Suprapubic skin (tissue), 4 donors: ENCODE measurements at regions not wholly inside any gene's neighbourhood (a gene's known extent, or its start where the extent isn't known, plus 50 kb on each side); places are given as distances from the start of the nearest gene placed in this dataset.

ENCODE experiments used
- DNase-seq, 2 donors: peaks; one replicate each; pipeline ENCODE4 v3.0.0-alpha.2; 2019; ENCODE audit warnings: low spot score in 2 of 2
- H3K27ac ChIP-seq: fragments of 200-600 bp; sonication (generic); one replicate; pipeline ENCODE4 v1.5.1; 2019
- H3K27me3 ChIP-seq: fragments of 200-600 bp; sonication (generic); one replicate; pipeline ENCODE4 v1.5.1; 2019
- H3K36me3 ChIP-seq: fragments of 200-600 bp; sonication (generic); one replicate; pipeline ENCODE4 v1.5.1; 2019
- H3K4me1 ChIP-seq: fragments of 200-600 bp; sonication (generic); one replicate; pipeline ENCODE4 v1.5.1; 2019
- H3K4me3 ChIP-seq: fragments of 200-600 bp; sonication (generic); one replicate; pipeline ENCODE4 v1.5.1; 2019; ENCODE audit warnings: mild to moderate bottlenecking
- H3K9me3 ChIP-seq: fragments of 200-600 bp; sonication (generic); one replicate; pipeline ENCODE4 v1.5.1; 2019
- CTCF ChIP-seq, 2 donors: fragments of 200-600 bp in 1 of 2; fragments of 450-650 bp in 1 of 2; sonication (generic) in 1 of 2; IDR thresholded peaks; one replicate each; pipeline ENCODE4 v1.5.1; 2016 to 2019; ENCODE audit warnings: antibody characterized with exemption in 2 of 2, mild to moderate bottlenecking in 1 of 2, moderate library complexity in 1 of 2
- EP300 ChIP-seq: sonication (generic); formaldehyde crosslinking; IDR thresholded peaks from one replicate; pipeline ENCODE4 v1.6.1; 2017; ENCODE audit warnings: antibody characterized with exemption
- POLR2A ChIP-seq, 2 donors: fragments of 450-650 bp; IDR thresholded peaks; one replicate each; pipeline ENCODE4 v1.6.1; 2017; ENCODE audit warnings: antibody characterized with exemption in 2 of 2, mild to moderate bottlenecking in 2 of 2, moderate library complexity in 2 of 2
- POLR2AphosphoS5 ChIP-seq, 3 donors: sonication (generic); formaldehyde crosslinking; IDR thresholded peaks; one replicate each; pipeline ENCODE4 v1.6.1; 2017; ENCODE audit warnings: antibody characterized with exemption in 3 of 3
- WGBS: methylation state at CpG from one replicate; pipeline ENCODE4 v1.1.5; 2018; 5-methylcytosine and 5-hydroxymethylcytosine counted together

- Histone ChIP-seq H3K27me3 (no peaks in the 10 kb centered on the region), H3K9me3 (no peaks in the 10 kb centered on the region), H3K4me3 (no peak overlapping the region), H3K36me3 (no peaks in the 10 kb centered on the region), H3K4me1 (no peaks in the 10 kb centered on the region), H3K27ac (no peak overlapping the region)
- TF ChIP-seq POLR2A (IDR thresholded peaks at IDR 0.05) (no peak), CTCF (IDR thresholded peaks at IDR 0.05) (no peak), EP300 (no peak), POLR2AphosphoS5 (IDR thresholded peaks at IDR 0.05) (no peak)
- peak in 1 of 2 donors; percentile 31 for DNase-seq
- WGBS: 63% methylated on average over 2 of the region's 2 CpGs
Observed at GRCh38 chr9:107660976-107661375, 171.4 kb upstream of the KLF4 start.

GRCh38 chr9:107653263-107653821, 163.8 kb upstream of the KLF4 start:
- Histone ChIP-seq H3K27me3 (no peaks in the 10 kb centered on the region), H3K27ac (no peak overlapping the region), H3K4me3 (no peak overlapping the region), H3K36me3 (no peaks in the 10 kb centered on the region), H3K9me3 (no peaks in the 10 kb centered on the region), H3K4me1 (no peaks in the 10 kb centered on the region)
- DNase-seq: peak; percentile 27 to 50
- TF ChIP-seq EP300: no peak
- TF ChIP-seq POLR2A (IDR thresholded peaks at IDR 0.05): no peak
- TF ChIP-seq CTCF (IDR thresholded peaks at IDR 0.05): no peak
- no peak for TF ChIP-seq POLR2AphosphoS5 (IDR thresholded peaks at IDR 0.05)
- WGBS: 52% methylated on average over 4 of the region's 4 CpGs

GRCh38 chr9:107650995-107651394, 161.4 kb upstream of the KLF4 start:
- Histone ChIP-seq H3K9me3 (no peaks in the 10 kb centered on the region), H3K4me3 (no peak overlapping the region), H3K36me3 (no peaks in the 10 kb centered on the region), H3K27me3 (no peaks in the 10 kb centered on the region), H3K4me1 (no peaks in the 10 kb centered on the region), H3K27ac (no peak overlapping the region)
- peak in 1 of 2 donors; percentile 6 for DNase-seq
- TF ChIP-seq EP300: no peak
- no peak for TF ChIP-seq CTCF (IDR thresholded peaks at IDR 0.05)
- TF ChIP-seq POLR2AphosphoS5 (IDR thresholded peaks at IDR 0.05): no peak
- TF ChIP-seq POLR2A (IDR thresholded peaks at IDR 0.05): no peak
- 91% methylated on average over 3 of the region's 3 CpGs for WGBS

- Histone ChIP-seq H3K4me3 (no peak overlapping the region), H3K4me1 (peaks cover 3% of the 10 kb centered on the region), H3K27ac (no peak overlapping the region), H3K36me3 (no peaks in the 10 kb centered on the region), H3K9me3 (no peaks in the 10 kb centered on the region), H3K27me3 (no peaks in the 10 kb centered on the region)
- DNase-seq: peak; percentile 18 to 29
- WGBS: 98% methylated on average over 4 of the region's 4 CpGs
- no peak for TF ChIP-seq POLR2AphosphoS5 (IDR thresholded peaks at IDR 0.05)
- no peak for TF ChIP-seq POLR2A (IDR thresholded peaks at IDR 0.05)
- no peak for TF ChIP-seq CTCF (IDR thresholded peaks at IDR 0.05)
- TF ChIP-seq EP300: no peak
Observed at GRCh38 chr9:107650321-107650720, 160.8 kb upstream of the KLF4 start.

- Histone ChIP-seq H3K27me3 (no peaks in the 10 kb centered on the region), H3K9me3 (no peaks in the 10 kb centered on the region), H3K27ac (no peak overlapping the region), H3K36me3 (no peaks in the 10 kb centered on the region), H3K4me1 (peaks cover 9% of the 10 kb centered on the region), H3K4me3 (no peak overlapping the region)
- peak; percentile 34 to 62 for DNase-seq
- 83% methylated on average over 11 of the region's 12 CpGs for WGBS
- TF ChIP-seq POLR2AphosphoS5 (IDR thresholded peaks at IDR 0.05) (no peak), CTCF (IDR thresholded peaks at IDR 0.05) (no peak), EP300 (no peak), POLR2A (IDR thresholded peaks at IDR 0.05) (no peak)
Observed at GRCh38 chr9:107648153-107648715, 158.7 kb upstream of the KLF4 start.
